Peyer's patch (tissue), 4 donors: ENCODE measurements at regions not wholly inside any gene's neighbourhood (a gene's known extent, or its start where the extent isn't known, plus 50 kb on each side); places are given as distances from the start of the nearest gene placed in this dataset.

ENCODE experiments used
- DNase-seq, 3 donors: peaks; one replicate each; pipeline ENCODE4 v3.0.0-alpha.2; 2017 to 2019
- H3K27ac ChIP-seq, 4 donors: fragments of 200-600 bp; sonication (generic); one replicate each; pipeline ENCODE4 v1.5.1; 2016 to 2019
- H3K27me3 ChIP-seq, 2 donors: fragments of 200-600 bp; sonication (generic); one replicate each; pipeline ENCODE4 v1.5.1; 2019
- H3K36me3 ChIP-seq, 3 donors: fragments of 200-600 bp; sonication (generic); one replicate each; pipeline ENCODE4 v1.5.1; 2016 to 2019
- H3K4me1 ChIP-seq, 4 donors: fragments of 200-600 bp; sonication (generic); one replicate each; pipeline ENCODE4 v1.5.1; 2016 to 2019
- H3K4me3 ChIP-seq, 4 donors: fragments of 200-600 bp; sonication (generic); 1 replicate in 3 of 4; 2 replicates in 1 of 4; pipeline ENCODE4 v1.5.1; 2016 to 2019; ENCODE audit warnings: mild to moderate bottlenecking in 1 of 4
- H3K9me3 ChIP-seq, 4 donors: fragments of 200-600 bp; sonication (generic); one replicate each; pipeline ENCODE4 v1.5.1; 2016 to 2019; ENCODE audit warnings: mild to moderate bottlenecking in 1 of 4
- CTCF ChIP-seq, 6 experiments: fragments of 450-650 bp in 4 of 6; fragments of 200-600 bp in 2 of 6; sonication (generic) in 1 of 6; IDR thresholded peaks; one replicate each; pipeline ENCODE4 v1.5.1; 2017 to 2019; ENCODE audit warnings: antibody characterized with exemption in 6 of 6, mild to moderate bottlenecking in 3 of 6, moderate library complexity in 1 of 6
- POLR2A ChIP-seq, 2 donors: fragments of 450-650 bp; IDR thresholded peaks; one replicate each; pipeline ENCODE4 v1.5.1; 2017; ENCODE audit warnings: antibody characterized with exemption in 2 of 2, mild to moderate bottlenecking in 2 of 2, moderate library complexity in 2 of 2

- TF ChIP-seq CTCF (IDR thresholded peaks at IDR 0.05) = no peak
- TF ChIP-seq POLR2A (IDR thresholded peaks at IDR 0.05) = no peak
- H3K4me3 ChIP-seq = no peak overlapping the region
Measured at GRCh38 chr1:98145655-98146054, 224.8 kb upstream of the DPYD start.

GRCh38 chr1:98143403-98143802, 222.6 kb upstream of the DPYD start:
- no peak overlapping the region for H3K27ac ChIP-seq
- no peaks in the 10 kb centered on the region for H3K9me3 ChIP-seq
- H3K4me1 ChIP-seq = no peaks in the 10 kb centered on the region
- H3K27me3 ChIP-seq = no peaks in the 10 kb centered on the region
- H3K4me3 ChIP-seq = no peak overlapping the region
- DNase-seq = no peak
- H3K36me3 ChIP-seq = no peaks in the 10 kb centered on the region
- TF ChIP-seq POLR2A (IDR thresholded peaks at IDR 0.05) (no peak), CTCF (IDR thresholded peaks at IDR 0.05) (no peak)

More at GRCh38 chr1:98145655-98146054, 224.8 kb upstream of the DPYD start:
- no peak overlapping the region for H3K27ac ChIP-seq
- no peaks in the 10 kb centered on the region for H3K36me3 ChIP-seq
- DNase-seq = no peak
- H3K27me3 ChIP-seq = no peaks in the 10 kb centered on the region
- no peaks in the 10 kb centered on the region for H3K4me1 ChIP-seq
- H3K9me3 ChIP-seq = no peaks in the 10 kb centered on the region

- H3K9me3 ChIP-seq = no peaks in the 10 kb centered on the region
- no peak for DNase-seq
- H3K27ac ChIP-seq = no peak overlapping the region
- TF ChIP-seq CTCF (IDR thresholded peaks at IDR 0.05) (no peak), POLR2A (IDR thresholded peaks at IDR 0.05) (no peak)
- no peak overlapping the region for H3K4me3 ChIP-seq
- H3K4me1 ChIP-seq = no peaks in the 10 kb centered on the region
- no peaks in the 10 kb centered on the region for H3K27me3 ChIP-seq
- no peaks in the 10 kb centered on the region for H3K36me3 ChIP-seq
Measured at GRCh38 chr1:98133131-98133530, 212.3 kb upstream of the DPYD start.

- no peak for DNase-seq
- Histone ChIP-seq H3K4me1 (no peaks in the 10 kb centered on the region), H3K4me3 (no peak overlapping the region), H3K9me3 (no peaks in the 10 kb centered on the region), H3K36me3 (no peaks in the 10 kb centered on the region), H3K27ac (no peak overlapping the region), H3K27me3 (no peaks in the 10 kb centered on the region)
- no peak for TF ChIP-seq CTCF (IDR thresholded peaks at IDR 0.05)
- TF ChIP-seq POLR2A (IDR thresholded peaks at IDR 0.05) = no peak
Measured at GRCh38 chr1:98130408-98130807, 209.6 kb upstream of the DPYD start.

- no peak overlapping the region for H3K4me3 ChIP-seq
- H3K36me3 ChIP-seq = no peaks in the 10 kb centered on the region
- TF ChIP-seq CTCF (IDR thresholded peaks at IDR 0.05) (no peak), POLR2A (IDR thresholded peaks at IDR 0.05) (no peak)
- DNase-seq = no peak
- H3K4me1 ChIP-seq = no peaks in the 10 kb centered on the region
- H3K27me3 ChIP-seq = no peaks in the 10 kb centered on the region
- H3K27ac ChIP-seq = no peak overlapping the region
- no peaks in the 10 kb centered on the region for H3K9me3 ChIP-seq
Measured at GRCh38 chr1:98129491-98129890, 208.7 kb upstream of the DPYD start.

- Histone ChIP-seq H3K36me3 (no peaks in the 10 kb centered on the region), H3K4me1 (no peaks in the 10 kb centered on the region), H3K27me3 (no peaks in the 10 kb centered on the region), H3K4me3 (no peak overlapping the region), H3K9me3 (no peaks in the 10 kb centered on the region), H3K27ac (no peak overlapping the region)
- DNase-seq = no peak
- TF ChIP-seq CTCF (IDR thresholded peaks at IDR 0.05) (no peak), POLR2A (IDR thresholded peaks at IDR 0.05) (no peak)
Measured at GRCh38 chr1:98126740-98127139, 205.9 kb upstream of the DPYD start.
